Astrocyte (in vitro differentiated cells and primary cell): ENCODE measurements at regions not wholly inside any gene's neighbourhood (a gene's known extent, or its start where the extent isn't known, plus 50 kb on each side); places are given as distances from the start of the nearest gene placed in this dataset.

Experiments
- CTCF ChIP-seq: IDR thresholded peaks from 2 replicates; pipeline ENCODE4 v1.5.1; 2011; ENCODE audit warnings: low read depth, mild to moderate bottlenecking, inconsistent platforms, low read length, moderate library complexity; ENCODE audit not compliant: insufficient read depth
- EZH2 ChIP-seq: IDR thresholded peaks from 2 replicates; pipeline ENCODE4 v1.6.1; 2012; ENCODE audit warnings: mild to moderate bottlenecking, low read length, inconsistent platforms; ENCODE audit not compliant: insufficient read depth

- TF ChIP-seq CTCF (no peak), EZH2 (no peak)
These were observed 178.2 kb upstream of the ZNF644 start for GRCh38 chr1:91199988-91200387.
